ENCODE measurements at regions not wholly inside any gene's neighbourhood (a gene's known extent, or its start where the extent isn't known, plus 50 kb on each side); places are given as distances from the start of the nearest gene placed in this dataset.

DNA sequence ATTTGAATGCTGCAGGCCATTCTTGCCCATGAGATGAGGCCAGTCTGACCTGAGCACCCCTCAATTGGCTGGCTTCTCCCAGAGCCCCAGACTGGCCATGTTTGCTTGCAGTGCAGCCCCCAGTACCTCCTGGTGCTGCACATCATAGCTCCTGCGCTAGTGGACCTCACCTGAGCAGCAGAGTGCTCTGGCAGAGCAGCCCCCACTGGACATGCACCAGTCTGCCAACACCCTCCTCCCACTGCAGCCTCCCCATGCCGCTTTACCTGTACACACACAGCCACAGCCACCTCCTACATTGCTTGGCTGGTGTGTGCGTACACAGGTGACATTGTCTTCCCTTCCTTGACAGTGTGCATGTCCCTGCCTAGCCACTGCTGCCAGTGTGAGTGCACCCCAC, 940.2 kb downstream of the EFNA5 start (continued):
- TF ChIP-seq, protein P1, sequence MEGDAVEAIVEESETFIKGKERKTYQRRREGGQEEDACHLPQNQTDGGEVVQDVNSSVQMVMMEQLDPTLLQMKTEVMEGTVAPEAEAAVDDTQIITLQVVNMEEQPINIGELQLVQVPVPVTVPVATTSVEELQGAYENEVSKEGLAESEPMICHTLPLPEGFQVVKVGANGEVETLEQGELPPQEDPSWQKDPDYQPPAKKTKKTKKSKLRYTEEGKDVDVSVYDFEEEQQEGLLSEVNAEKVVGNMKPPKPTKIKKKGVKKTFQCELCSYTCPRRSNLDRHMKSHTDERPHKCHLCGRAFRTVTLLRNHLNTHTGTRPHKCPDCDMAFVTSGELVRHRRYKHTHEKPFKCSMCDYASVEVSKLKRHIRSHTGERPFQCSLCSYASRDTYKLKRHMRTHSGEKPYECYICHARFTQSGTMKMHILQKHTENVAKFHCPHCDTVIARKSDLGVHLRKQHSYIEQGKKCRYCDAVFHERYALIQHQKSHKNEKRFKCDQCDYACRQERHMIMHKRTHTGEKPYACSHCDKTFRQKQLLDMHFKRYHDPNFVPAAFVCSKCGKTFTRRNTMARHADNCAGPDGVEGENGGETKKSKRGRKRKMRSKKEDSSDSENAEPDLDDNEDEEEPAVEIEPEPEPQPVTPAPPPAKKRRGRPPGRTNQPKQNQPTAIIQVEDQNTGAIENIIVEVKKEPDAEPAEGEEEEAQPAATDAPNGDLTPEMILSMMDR (IDR thresholded peaks at IDR 0.05; ENCODE audit: low read depth, low read length, missing input control): no peak
- TF ChIP-seq NR2F2 (IDR thresholded peaks at IDR 0.05): no peak

DNA sequence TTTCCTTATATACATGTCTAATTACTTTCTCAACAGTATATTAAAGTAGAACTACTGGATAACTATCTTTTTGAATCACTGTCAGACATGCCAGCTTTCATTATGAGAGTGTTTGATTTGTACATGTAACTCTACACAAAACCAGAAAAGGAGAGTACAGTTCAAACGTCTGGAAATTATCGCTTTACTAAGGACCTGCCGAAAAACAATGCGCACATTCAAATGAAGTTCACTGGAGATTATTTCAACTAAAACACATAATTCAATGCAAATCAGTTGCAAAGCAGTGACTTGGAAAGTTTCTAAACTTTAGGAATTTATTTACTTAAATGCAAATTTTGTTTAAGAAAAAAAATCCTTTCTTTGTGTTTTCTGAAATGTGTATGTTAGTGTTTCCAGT, 942.5 kb downstream of the EFNA5 start:
- no peak overlapping the region for H3K9ac ChIP-seq (ENCODE audit: low read depth in 1 of 2, low read length in 2 of 2)
- TF ChIP-seq SP1 (IDR thresholded peaks at IDR 0.05) (no peak), YY1 (IDR thresholded peaks at IDR 0.05) (no peak), JUND (IDR thresholded peaks at IDR 0.05) (no peak), HNF4A (conservative IDR thresholded peaks at IDR 0.05) (no peak), GABPA (IDR thresholded peaks at IDR 0.05 in 1 of 2, conservative IDR thresholded peaks at IDR 0.05 in 1 of 2) (no peak), EGR1 (IDR thresholded peaks at IDR 0.05; ENCODE audit: low read depth in 2 of 2) (no peak), TAF1 (conservative IDR thresholded peaks at IDR 0.05) (no peak), NR2F2 (IDR thresholded peaks at IDR 0.05) (no peak), HNF4G (IDR thresholded peaks at IDR 0.05) (no peak), FOXA2 (IDR thresholded peaks at IDR 0.05) (no peak), RAD21 (IDR thresholded peaks at IDR 0.05) (no peak)
- TF ChIP-seq, protein P2, sequence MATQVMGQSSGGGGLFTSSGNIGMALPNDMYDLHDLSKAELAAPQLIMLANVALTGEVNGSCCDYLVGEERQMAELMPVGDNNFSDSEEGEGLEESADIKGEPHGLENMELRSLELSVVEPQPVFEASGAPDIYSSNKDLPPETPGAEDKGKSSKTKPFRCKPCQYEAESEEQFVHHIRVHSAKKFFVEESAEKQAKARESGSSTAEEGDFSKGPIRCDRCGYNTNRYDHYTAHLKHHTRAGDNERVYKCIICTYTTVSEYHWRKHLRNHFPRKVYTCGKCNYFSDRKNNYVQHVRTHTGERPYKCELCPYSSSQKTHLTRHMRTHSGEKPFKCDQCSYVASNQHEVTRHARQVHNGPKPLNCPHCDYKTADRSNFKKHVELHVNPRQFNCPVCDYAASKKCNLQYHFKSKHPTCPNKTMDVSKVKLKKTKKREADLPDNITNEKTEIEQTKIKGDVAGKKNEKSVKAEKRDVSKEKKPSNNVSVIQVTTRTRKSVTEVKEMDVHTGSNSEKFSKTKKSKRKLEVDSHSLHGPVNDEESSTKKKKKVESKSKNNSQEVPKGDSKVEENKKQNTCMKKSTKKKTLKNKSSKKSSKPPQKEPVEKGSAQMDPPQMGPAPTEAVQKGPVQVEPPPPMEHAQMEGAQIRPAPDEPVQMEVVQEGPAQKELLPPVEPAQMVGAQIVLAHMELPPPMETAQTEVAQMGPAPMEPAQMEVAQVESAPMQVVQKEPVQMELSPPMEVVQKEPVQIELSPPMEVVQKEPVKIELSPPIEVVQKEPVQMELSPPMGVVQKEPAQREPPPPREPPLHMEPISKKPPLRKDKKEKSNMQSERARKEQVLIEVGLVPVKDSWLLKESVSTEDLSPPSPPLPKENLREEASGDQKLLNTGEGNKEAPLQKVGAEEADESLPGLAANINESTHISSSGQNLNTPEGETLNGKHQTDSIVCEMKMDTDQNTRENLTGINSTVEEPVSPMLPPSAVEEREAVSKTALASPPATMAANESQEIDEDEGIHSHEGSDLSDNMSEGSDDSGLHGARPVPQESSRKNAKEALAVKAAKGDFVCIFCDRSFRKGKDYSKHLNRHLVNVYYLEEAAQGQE (IDR thresholded peaks at IDR 0.05): no peak
- TF ChIP-seq, protein P1 (IDR thresholded peaks at IDR 0.05; ENCODE audit: low read depth, low read length, missing input control): no peak
- TF ChIP-seq, protein P3, sequence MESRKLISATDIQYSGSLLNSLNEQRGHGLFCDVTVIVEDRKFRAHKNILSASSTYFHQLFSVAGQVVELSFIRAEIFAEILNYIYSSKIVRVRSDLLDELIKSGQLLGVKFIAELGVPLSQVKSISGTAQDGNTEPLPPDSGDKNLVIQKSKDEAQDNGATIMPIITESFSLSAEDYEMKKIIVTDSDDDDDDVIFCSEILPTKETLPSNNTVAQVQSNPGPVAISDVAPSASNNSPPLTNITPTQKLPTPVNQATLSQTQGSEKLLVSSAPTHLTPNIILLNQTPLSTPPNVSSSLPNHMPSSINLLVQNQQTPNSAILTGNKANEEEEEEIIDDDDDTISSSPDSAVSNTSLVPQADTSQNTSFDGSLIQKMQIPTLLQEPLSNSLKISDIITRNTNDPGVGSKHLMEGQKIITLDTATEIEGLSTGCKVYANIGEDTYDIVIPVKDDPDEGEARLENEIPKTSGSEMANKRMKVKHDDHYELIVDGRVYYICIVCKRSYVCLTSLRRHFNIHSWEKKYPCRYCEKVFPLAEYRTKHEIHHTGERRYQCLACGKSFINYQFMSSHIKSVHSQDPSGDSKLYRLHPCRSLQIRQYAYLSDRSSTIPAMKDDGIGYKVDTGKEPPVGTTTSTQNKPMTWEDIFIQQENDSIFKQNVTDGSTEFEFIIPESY (IDR thresholded peaks at IDR 0.05): no peak
- TF ChIP-seq, protein P4, sequence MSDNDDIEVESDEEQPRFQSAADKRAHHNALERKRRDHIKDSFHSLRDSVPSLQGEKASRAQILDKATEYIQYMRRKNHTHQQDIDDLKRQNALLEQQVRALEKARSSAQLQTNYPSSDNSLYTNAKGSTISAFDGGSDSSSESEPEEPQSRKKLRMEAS (IDR thresholded peaks at IDR 0.05): no peak
- H3K4me3 ChIP-seq (ENCODE audit: low read depth in 1 of 3, low read length in 3 of 3): no peak overlapping the region
- no peaks in the 10 kb centered on the region for H3K4me1 ChIP-seq (ENCODE audit: control insufficient read depth in 4 of 4, insufficient read depth in 4 of 4, low read length in 3 of 4)
- H3K9me3 ChIP-seq (ENCODE audit: control insufficient read depth in 4 of 4, low read length in 3 of 4): peaks cover 0 to 10% (median 0%) of the 10 kb centered on the region in 4 donors
- DNase-seq (ENCODE audit: low spot score): no peak
- no peaks in the 10 kb centered on the region for H3K27me3 ChIP-seq (ENCODE audit: control insufficient read depth in 4 of 4, insufficient read depth in 4 of 4, low read length in 3 of 4)
- H3K27ac ChIP-seq (ENCODE audit: low read depth in 1 of 2, low read length in 2 of 2): no peak overlapping the region
- 87% methylated on average over 4 of the region's 4 CpGs for WGBS
- H3K36me3 ChIP-seq (ENCODE audit: control insufficient read depth in 4 of 4, insufficient read depth in 3 of 4, low read depth in 1 of 4, low read length in 3 of 4): no peaks in the 10 kb centered on the region

Measured in liver (tissue), 8 donors.